ENCODE measurements at regions not wholly inside any gene's neighbourhood (a gene's known extent, or its start where the extent isn't known, plus 50 kb on each side); places are given as distances from the start of the nearest gene placed in this dataset.
"Not testable (repeated sequence)": the region's sequence is repeated elsewhere in the genome, so short reads cannot be mapped to it uniquely, and the experiment has no call there.

DNA sequence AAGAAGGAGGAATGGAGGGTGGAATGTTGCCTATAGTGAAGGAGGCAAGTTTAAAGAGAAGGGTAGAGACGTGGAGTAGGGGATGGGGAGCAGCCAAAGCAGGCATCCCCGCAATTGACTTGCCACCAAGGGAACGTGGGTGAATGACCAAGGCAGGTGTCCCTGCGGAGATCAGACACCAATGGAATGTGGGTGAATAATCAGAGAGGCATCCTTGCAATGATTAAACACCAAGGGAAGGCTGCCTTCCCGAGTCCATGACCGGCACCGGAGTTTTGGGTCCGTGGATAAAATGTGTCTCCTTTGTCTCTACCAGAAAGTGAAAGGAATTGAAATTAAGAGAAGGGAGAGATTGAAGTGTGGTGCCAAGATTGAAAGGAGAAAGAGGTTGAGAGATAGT is 61.9 kb upstream of the APP start:
- TF ChIP-seq EZH2 (IDR thresholded peaks at IDR 0.05; ENCODE audit: insufficient read depth, poor library complexity, severe bottlenecking); EZH2phosphoT487 (IDR thresholded peaks at IDR 0.05; ENCODE audit: insufficient read depth, low read depth): not testable (repeated sequence)
